Stomach (tissue), 4 donors: ENCODE measurements at regions not wholly inside any gene's neighbourhood (a gene's known extent, or its start where the extent isn't known, plus 50 kb on each side); places are given as distances from the start of the nearest gene placed in this dataset.

Source experiments
- CTCF ChIP-seq, 7 experiments: fragments of 450-650 bp in 4 of 7; fragments of 200-600 bp in 3 of 7; sonication (generic) in 3 of 7; IDR thresholded peaks; one replicate each; pipeline ENCODE4 v1.5.1; 2016 to 2019; ENCODE audit warnings: antibody characterized with exemption in 7 of 7, control low read depth in 2 of 7, mild to moderate bottlenecking in 1 of 7
- POLR2AphosphoS5 ChIP-seq, 3 donors: sonication (generic); formaldehyde crosslinking; IDR thresholded peaks; one replicate each; pipeline ENCODE4 v1.6.1; 2016; ENCODE audit warnings: antibody characterized with exemption in 3 of 3

- TF ChIP-seq POLR2AphosphoS5 (IDR thresholded peaks at IDR 0.05): no peak
- TF ChIP-seq CTCF (IDR thresholded peaks at IDR 0.05): no peak
Measured at GRCh38 chr4:138298866-138299265, 56.7 kb upstream of the SLC7A11 start.
